A172 (cell line): ENCODE measurements at regions not wholly inside any gene's neighbourhood (a gene's known extent, or its start where the extent isn't known, plus 50 kb on each side); places are given as distances from the start of the nearest gene placed in this dataset.

Experiments
- DNase-seq: peaks from one replicate; pipeline ENCODE4 v3.0.0-alpha.2; 2015; ENCODE audit warnings: low spot score

DNA sequence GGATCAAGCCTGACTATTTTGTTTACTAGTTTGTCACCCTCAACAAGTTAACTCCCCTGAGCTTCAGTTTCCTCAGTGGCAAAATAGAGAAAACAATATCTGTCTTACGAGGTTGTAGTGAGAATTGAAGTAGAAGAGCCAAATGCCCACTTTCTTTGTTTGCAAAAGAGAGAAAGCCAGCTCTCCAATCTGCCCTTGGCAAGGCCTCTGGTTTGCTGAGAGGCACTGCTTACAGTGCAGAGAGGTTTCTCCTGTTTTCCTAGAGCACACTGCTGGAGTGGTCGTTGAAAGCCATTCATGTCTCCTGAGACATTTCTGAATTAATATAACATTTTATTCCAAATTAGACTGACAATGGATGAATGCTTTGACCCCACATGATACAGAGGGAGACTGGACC is 260.5 kb upstream of the IGF1R start:
- no peak for DNase-seq

DNA sequence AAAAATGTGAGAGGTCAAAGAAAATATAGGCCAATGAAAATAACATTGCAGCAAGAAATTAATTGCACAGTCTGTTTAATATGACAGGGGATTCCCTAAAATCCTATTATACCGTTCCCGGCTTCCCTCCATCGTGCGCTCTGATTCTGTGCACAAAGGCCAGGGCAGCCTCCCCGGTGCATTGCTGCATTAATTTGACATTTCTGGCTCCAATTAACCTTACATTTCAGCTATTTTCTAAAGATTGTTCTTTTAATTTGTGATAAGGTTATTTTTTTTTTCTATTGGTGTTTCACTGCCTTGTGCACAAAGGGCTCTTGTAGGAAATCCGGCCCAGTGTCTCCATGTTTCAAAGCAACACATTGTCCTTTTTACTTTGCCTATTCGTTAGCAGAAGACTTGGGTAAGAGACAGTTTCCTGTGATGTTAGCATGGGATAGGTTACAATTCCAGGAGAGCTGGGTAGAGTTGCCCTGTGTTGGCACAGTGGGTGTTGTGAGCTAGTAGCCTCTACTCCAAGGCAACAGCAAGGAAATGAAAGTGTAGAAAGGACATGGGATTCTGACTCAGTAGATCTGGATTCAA is 257.3 kb upstream of the IGF1R start:
- DNase-seq: no peak

DNA sequence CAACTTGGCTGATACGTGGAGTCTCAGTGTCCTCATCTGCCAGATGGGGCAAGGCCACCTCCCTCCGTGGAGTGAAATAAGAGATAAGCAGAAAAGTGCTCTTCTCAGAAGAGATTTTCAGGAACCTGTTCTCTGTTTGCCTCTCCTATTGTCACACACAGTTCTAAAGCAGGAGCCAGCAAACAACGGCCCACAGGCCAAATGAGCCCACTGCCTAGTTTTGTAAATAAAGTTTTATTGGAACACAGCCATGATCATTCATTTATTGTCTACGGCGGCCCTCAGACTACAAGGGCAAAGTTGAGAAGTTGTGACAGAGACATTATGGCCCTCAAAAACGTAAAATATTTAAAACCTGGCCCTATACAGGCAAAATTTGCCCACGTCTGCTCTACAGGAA is 256.8 kb upstream of the IGF1R start:
- no peak for DNase-seq

DNA sequence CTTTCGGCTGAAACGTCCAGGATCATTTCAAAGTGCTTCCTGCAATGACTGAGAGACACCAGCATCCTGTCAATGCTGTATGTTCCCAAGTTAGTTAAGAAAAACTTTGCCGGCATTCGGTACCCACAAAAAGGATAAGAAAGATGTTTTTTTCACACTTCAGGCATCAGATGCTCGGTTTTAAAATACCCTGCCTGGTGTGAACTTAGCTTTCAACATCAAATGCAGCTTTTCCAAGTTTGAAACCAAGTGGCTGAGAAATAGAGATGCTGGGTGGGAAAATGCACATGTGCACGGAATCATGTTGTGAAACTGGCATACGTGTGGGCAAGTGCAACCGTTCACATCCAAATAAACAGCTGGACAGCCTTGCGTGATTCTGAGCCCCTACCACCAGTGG is 254.9 kb upstream of the IGF1R start:
- DNase-seq: no peak

DNA sequence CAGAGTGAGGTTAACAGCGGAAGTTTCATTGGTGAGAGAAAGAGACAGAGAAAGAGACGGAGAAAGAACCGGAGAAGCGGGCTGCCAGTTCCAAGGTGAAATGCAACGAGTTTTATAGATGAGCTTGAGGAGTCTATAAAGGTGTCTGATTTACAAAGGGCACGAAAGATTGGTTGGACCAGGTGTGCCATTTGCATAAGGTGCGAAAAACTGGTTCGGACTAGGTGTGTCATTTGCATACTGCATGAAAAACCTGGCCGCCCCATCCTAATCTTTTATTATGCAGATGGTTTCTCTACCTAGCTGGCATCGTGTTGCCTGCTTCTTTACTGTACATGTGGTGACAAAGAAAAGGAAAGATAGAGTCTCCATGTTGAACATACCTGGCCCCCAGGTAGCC is 253.8 kb upstream of the IGF1R start:
- no peak for DNase-seq

DNA sequence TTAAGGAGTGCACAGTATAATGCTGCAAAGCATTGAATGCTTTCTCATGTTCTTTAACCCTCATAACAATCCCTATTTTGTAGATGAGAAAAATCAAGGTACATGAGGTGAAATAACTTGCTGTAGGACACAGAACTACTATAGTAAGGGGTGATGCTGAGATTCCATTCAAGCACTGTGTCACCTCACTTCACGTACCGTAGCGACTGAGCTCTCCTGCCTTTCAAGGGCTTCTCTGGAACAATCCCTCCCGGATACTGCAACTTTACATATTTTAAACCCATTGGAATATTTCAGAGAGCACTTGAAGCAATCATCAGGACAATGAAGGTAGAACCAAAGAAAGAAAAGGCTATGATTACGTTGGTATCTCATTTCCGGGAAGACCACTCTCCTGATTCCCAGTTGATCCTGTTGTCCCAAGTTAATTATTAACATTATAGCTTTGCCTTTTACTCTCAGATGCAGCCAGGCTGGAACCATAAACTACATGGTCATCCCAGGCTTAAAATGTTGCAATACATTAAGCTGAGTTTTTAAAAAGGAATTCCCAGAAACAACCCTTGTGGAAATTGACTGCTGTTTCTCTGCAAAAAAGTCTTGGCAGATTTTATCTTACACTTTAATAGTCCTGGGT is 252.2 kb upstream of the IGF1R start:
- no peak for DNase-seq

DNA sequence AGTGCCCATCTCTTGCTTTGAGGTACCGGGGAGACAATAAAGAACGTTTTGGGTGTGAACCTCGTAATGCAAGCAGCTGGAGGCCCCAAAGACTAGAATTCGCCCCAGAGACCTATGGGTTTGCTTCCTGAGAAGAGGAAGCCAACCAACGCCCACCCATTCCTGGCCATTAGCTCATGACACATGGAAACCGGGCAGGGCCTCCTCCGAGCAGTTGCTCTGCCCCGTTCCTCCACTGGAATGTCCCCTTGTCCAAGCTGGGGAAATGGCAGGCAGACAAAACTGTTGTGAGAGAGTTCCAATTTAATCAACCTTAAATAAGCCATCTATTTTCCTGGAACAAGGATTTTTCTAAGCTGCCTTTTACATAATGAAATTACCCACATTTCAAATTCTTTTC is 250.9 kb upstream of the IGF1R start:
- no peak for DNase-seq

DNA sequence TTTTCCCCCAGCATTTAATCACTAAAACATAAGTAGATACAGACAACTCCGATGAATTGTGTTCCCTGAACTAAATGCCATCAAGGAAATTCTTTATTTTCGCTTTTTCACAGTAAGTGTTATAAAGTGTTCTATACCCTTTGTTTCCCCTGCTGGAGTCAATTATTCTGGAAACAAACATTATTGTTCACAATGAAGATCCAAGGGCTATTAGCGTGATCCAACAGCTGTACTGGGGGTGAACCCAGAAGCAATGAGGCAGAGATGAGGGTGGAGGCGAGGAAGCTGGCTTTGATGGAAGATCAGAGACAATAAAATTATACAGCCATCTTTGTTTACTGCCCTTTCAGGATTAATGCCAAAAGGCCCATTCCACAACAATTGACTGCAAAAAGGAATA is 250.3 kb upstream of the IGF1R start:
- DNase-seq: no peak

DNA sequence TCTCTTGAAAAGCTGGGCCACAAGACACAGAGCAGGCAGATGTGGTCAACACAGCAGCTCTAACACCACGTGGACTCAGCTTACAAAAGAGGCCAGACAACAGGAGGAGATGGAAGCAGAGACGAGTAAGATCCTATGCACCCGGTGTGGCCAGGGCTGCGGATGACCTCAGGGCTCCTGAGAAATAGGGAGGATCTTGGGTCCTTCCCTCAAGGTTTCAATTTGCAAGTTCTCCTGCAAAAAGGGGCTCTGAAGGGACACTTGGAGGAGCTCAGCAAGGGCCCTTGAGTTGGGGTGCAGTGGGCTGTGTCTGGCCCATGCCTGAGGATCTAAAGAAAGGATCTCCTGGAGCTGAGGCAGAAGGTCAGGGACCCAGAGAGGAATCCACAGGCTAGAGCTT is 249.5 kb upstream of the IGF1R start:
- DNase-seq: no peak

DNA sequence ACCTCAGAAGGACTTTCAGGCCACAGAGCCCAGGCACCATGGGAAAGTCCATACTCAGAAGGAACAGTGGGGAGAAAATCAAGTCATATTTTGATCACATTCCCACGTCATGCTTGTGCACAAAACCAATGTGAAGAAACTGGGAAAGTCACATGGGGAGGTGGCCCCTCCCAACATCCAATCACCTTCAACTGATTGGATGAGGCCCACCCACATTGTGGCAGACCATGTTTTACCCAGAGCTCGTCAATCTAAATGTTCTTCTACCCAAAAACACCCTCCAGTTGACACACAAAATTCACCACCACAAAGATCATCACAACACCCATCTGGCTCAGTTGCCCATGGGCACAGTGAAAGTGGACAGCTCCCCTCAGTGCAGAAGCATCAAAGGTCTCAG is 248.2 kb upstream of the IGF1R start:
- no peak for DNase-seq

DNA sequence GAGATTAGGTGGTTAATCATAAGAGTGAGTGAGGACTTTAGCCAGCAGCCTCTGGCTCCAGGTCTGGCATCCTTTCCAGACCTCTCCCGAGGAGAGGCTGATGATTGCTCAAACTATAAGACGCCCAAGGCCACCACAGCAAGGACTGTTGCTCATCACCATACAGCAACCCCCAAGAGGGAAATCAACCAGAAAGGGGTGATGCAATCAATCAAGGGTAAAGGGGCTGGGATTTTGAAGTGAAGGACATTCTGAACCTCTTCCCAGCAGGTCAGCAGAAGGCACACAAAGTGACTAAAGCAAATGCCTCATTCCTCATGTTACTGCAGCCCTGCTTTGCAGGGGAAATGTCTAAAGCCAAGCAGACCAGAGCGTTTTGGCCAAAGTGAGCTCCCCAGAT is 247.3 kb upstream of the IGF1R start:
- no peak for DNase-seq

DNA sequence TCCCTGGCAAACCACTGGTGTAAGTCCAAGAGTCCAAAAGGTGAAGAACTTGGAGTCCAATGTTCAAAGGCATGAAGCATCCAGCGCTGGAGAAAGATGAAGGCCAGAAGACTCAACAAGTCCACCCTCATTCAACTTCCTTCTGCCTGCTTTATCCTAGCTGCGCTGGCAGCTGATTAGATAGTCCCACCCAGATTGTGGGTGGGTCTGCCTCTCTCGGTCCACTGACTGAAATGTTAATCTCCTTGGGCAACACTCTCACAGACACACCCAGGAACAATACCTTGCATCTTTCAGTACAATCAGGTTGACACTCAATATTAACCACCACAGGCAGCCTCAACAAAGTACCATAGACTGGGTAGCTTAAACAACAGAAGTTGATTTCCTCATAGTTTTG is 245.9 kb upstream of the IGF1R start:
- DNase-seq: no peak

DNA sequence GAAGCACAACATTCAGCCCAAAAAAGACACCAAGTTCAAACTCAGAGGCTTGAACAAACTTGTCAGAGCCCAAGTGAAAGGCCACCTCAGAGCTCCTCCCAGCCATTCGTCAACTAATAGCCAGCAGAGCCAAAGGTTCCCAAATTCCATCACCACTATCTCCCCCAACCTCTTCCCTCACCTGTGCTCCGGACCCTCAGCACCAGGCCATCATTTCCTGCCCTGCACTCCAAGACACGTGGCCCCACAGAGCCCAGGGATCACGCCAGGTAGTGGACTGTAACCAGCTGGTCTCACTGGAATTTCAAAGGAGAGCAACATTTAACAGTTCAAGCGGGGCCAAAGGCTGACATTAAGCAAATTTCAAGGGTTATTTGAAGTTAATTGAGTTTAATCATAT is 245.2 kb upstream of the IGF1R start:
- no peak for DNase-seq

DNA sequence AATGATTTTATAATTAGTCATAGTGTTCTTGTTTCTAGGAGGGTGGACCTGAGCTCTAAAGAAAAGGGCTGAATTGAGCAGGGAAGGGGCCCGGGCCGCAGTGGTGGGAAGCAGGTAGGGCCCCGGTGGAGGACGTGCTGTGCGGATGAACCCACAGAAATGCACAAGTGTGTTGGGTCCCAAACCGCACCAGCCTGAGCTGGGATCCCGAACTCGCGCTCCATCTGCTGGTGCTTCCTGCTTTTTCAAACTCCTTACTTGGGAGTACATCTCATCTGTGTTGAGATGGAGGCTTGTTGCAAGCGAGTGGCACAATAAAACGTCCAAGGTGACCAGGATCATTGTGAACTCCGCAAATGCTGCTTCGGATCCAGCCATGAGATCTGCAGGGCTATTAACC is 244.8 kb upstream of the IGF1R start:
- DNase-seq: no peak

DNA sequence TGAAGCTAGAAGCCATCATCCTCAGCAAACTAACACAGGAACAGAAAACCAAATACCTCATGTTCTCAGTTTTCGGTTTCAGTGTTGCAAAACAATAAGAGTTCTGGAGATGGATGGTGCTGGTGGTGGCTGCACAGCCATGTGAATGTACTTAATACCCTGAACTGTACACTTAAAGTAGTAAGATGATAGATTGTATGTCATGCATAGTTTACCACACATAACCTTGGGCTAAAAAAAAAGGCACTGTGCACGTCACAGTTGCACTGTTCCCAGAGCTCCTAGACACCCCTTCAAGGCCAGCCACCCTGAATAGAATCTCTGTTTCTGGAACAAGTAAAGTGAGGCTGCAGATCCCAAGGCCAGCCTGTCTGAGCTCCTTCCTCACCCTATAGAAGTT is 243.3 kb upstream of the IGF1R start:
- DNase-seq: no peak

DNA sequence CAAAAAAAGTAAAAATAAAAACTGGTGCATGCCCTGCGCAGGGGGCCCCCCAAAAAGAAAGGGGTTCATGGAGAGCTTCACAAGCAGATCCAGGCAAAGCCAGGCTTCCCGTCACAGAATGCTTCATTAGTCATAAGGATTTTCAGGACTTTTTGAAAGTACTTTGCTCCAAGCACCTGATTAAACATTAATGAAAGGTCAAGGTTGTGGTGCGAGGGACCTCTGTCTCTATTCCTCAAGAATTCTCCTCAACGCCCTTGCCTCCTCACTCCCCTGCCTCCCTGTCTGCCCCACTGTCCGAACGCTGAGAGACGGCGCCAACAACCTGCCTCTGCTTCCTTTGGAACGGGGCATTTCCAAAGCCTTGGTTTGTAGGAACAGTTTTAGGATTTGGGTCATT is 240.1 kb upstream of the IGF1R start:
- no peak for DNase-seq

DNA sequence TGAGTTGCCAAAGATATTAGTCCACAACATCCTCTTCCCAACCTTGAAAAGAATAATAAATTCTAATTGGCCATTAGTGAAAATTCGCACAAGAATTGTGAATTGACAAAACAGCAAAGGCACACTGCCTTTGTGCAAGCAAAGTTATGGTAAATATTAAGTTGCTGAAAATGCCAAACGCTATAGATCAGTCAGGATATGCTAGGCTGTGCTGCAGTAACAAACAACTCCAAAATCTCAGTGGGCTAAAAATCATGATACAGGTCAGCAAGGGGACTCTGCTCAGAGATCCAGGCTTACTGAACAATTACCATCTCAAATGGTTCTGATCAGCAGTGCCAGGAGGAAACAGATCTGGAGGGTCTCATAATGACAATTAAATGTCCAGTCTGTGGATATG is 238.0 kb upstream of the IGF1R start:
- no peak for DNase-seq

DNA sequence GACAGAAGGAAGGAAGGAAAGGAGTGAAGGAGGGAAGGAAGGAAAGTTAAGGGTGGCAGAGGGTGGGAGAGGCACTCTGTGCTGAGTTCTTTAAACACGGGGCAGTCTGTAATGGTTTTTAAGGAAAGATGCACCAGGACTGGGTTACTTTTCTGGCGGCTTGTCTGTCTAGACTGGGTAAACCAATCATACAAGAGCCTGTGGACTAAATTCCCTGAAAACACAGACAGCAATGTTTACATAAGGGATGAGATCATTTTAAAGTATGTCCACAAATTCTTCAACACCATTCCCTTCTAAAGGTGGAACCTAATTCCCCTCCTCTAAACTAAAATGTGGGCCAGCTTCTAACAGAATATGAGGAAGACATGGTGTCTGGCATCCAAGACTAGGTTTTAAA is 235.5 kb upstream of the IGF1R start:
- no peak for DNase-seq

DNA sequence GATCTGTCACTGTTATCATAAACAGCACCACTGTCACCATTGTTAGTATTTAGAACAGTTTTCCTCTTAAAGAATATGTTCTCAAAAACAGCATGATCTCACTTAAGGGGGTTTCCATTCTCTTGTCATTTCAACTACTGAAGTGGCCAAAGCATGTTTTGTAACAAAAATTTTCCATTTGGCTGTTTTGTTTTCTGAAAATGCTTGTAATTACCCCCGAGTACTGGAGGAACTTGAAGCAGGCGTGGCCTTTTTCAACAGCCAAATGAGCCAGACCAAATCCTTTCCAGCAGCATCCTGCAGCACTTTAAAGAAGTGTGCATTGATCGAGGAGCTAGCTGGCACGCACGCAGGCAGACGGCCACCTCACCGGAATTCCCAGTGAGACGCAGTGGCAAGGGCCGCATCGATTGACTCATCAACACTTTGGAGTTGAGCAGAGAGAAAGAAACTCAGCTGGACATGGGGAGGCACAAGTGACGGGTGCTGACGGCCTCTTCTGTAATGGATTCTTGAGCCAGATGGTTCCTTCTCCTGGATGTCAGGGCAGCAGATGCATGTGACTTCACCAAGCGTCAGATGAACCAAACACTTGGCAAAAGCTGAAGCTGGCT is 234.3 kb upstream of the IGF1R start:
- DNase-seq: no peak

DNA sequence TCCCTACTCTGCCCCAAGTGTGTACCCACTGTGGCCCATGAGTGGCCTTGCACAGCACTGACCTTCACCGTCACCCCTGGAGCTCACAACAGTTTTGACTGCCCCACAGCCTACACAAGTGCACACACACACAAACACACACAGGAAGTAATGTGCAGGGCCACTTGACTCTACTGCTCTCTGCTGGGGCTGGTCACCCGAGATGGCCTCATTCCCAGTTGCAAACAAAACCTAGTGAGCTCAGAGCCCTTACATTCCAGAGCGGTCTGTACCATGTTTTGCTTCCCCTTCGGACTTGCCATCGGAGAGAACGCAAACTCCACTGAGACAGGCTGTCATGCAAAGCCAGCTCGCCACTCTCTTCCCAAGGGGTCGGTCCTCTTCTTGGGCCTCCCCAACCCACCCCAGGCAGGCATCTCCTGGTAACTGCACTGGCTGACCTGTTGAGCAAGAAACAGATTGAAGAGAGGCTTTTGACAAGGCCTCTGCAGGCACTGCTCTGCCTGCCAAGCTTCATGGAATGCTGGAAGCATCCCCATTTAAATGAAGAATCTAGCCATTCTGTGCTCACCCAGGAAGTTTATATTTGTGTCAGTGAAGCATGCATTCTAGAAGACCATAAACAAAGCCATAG is 232.0 kb upstream of the IGF1R start:
- DNase-seq: no peak

DNA sequence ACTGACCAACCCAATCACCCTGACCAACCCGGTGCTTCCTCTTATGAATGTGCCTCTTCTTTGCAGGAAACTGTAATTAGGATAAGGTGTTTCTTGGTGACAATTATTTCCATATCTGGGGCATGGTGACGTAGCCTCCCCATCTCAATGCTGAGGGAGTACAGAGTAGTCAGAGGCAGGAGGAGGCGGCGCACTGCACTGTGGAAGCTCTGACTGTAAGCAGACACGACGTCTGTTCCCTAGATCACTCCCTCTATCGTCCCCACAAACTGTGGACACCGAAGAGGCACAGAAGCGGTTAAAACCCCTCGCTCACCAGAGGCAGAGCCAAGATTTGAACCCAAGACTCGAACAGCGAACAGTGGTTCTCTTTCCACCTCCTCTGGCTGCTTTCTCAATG is 231.0 kb upstream of the IGF1R start:
- no peak for DNase-seq

DNA sequence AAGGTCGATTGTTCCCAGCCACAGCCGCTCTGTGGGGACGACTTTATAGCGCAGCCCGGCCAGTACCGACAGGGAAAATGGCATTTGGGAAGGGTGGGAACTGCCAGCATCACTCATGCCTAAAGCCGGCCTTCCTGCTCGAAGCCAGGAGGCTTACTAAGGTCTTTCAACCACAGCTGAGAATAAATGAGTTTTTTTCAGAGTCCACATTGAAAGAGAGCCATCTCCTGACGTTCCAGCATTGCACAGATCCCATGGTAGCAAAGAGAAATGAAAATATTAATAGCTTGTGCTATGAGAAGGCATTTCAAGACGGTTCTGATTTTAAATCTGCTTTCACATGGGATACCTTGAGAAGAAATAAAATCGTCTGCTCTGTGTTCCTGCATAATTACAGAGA is 230.2 kb upstream of the IGF1R start:
- DNase-seq: no peak

DNA sequence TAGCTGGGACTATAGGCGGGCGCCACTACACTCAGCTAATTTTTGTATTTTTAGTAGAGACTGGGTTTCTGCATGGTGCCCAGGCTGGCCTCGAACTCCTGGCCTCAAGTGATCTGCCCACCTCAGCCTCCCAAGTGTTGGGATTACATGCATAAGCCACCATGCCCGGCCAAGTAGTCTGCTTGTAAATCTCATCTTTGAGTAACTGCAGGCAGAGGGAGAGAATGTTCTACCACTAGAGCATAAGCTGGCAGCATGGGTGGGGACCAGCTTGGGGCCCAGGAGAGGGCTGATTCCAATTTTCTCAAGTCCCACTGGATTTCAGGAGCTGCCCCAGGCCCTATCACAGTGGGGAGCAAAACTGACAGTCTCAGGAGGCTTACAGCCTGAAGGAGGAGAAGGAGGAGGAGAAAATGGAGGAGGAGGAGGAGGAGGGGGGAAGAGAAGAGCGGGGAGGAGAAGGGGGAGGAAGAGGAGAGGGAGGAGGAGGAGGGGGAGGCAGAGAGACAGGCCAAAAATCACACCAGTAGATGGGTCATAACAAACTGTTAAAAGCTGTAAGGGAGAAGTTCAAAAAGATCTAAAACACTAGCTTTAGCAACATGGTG is 229.1 kb upstream of the IGF1R start:
- DNase-seq: no peak
